ENCODE measurements at regions not wholly inside any gene's neighbourhood (a gene's known extent, or its start where the extent isn't known, plus 50 kb on each side); places are given as distances from the start of the nearest gene placed in this dataset.

GRCh38 chrX:124534536-124534935, 188.2 kb downstream of the SH2D1A start:
- CTCF ChIA-PET (ENCODE audit: low intra/inter-chr PET ratio) = no interaction called here
- POLR2A ChIA-PET = no interaction called here
- intact Hi-C loops (cut with micrococcal nuclease) = no loop called here
- no TSS peak for BruUV-seq (replicated peaks)
- no peak overlapping the region for H3K4me2 ChIP-seq (ENCODE audit: insufficient read depth, low read length)
- H3K9ac ChIP-seq (ENCODE audit: insufficient read depth in 1 of 2, low read depth in 2 of 2, low read length in 2 of 2) = no peak overlapping the region
- WGBS (ENCODE audit: insufficient coverage, low coverage, missing lambda C conversion rate) = 10% methylated on average over 3 of the region's 3 CpGs
- in situ Hi-C loops (cut with MboI) = no loop called here
- H3K9me1 ChIP-seq (ENCODE audit: control insufficient read depth, insufficient read depth, low read length) = no peaks in the 10 kb centered on the region
- H3K27ac ChIP-seq (ENCODE audit: extremely low read depth, low read depth, low read length) = no peak overlapping the region
- no peak overlapping the region for H3K4me3 ChIP-seq
- TF ChIP-seq RNF2 (IDR thresholded peaks at IDR 0.05) (no peak), JUND (IDR thresholded peaks at IDR 0.05; ENCODE audit: borderline replicate concordance, low read depth, low read length) (no peak), JUND (tag; IDR thresholded peaks at IDR 0.05; ENCODE audit: borderline replicate concordance, low read depth, low read length) (no peak), ZBTB43 (CRISPR knock-in tag; IDR thresholded peaks at IDR 0.05) (no peak), ZNF174 (CRISPR knock-in tag; IDR thresholded peaks at IDR 0.05) (no peak), ZNF518B (CRISPR knock-in tag; IDR thresholded peaks at IDR 0.05) (no peak), ZNF395 (CRISPR knock-in tag; IDR thresholded peaks at IDR 0.05) (no peak), POU5F1 (IDR thresholded peaks at IDR 0.05; ENCODE audit: borderline replicate concordance, low read depth, low read length, partially characterized antibody) (no peak), PHB (CRISPR knock-in tag; IDR thresholded peaks at IDR 0.05) (no peak), MCM2 (IDR thresholded peaks at IDR 0.05; ENCODE audit: low read depth) (no peak), ZNF316 (IDR thresholded peaks at IDR 0.05) (no peak), BCOR (IDR thresholded peaks at IDR 0.05) (no peak), ZNF311 (CRISPR knock-in tag; IDR thresholded peaks at IDR 0.05) (no peak), ZNF277 (CRISPR knock-in tag; IDR thresholded peaks at IDR 0.05; ENCODE audit: borderline replicate concordance) (no peak)
- H3K9me3 ChIP-seq (replicated peaks; ENCODE audit: control insufficient read depth, insufficient read depth, low read depth, low read length) = no peaks in the 10 kb centered on the region
- ATAC-seq (no peak), DNase-seq (ENCODE audit: extremely low read depth in 1 of 4, low spot score in 3 of 4) (no peak), FAIRE-seq (no peak)
- no peaks in the 10 kb centered on the region for H3K79me2 ChIP-seq (ENCODE audit: control insufficient read depth, insufficient read depth, low read length)
- H4K20me1 ChIP-seq (replicated peaks; ENCODE audit: control insufficient read depth, insufficient read depth, low read length) = no peaks in the 10 kb centered on the region
- no peak overlapping the region for H2AFZ ChIP-seq (ENCODE audit: low read depth, low read length)
- H3K4me1 ChIP-seq (replicated peaks in 1 of 2; ENCODE audit: control insufficient read depth in 2 of 2, insufficient read depth in 2 of 2, low read length in 2 of 2) = no peaks in the 10 kb centered on the region
- H3K36me3 ChIP-seq (ENCODE audit: control insufficient read depth, insufficient read depth, low read length) = no peaks in the 10 kb centered on the region
- H3K27me3 ChIP-seq (ENCODE audit: control insufficient read depth in 2 of 2, insufficient read depth in 2 of 2, low read length in 2 of 2) = no peaks in the 10 kb centered on the region

Measured in K562 (cell line).